ENCODE measurements at regions not wholly inside any gene's neighbourhood (a gene's known extent, or its start where the extent isn't known, plus 50 kb on each side); places are given as distances from the start of the nearest gene placed in this dataset.
"Not testable (repeated sequence)": the region's sequence is repeated elsewhere in the genome, so short reads cannot be mapped to it uniquely, and the experiment has no call there.

- TF ChIP-seq CTCF, POLR2A, POLR2AphosphoS5 (IDR thresholded peaks at IDR 0.05): not testable (repeated sequence)
Measured at GRCh38 chr12:9424175-9424740, 183.5 kb downstream of the KLRB1 start.
